ENCODE measurements at regions not wholly inside any gene's neighbourhood (a gene's known extent, or its start where the extent isn't known, plus 50 kb on each side); places are given as distances from the start of the nearest gene placed in this dataset.
A peak's percentile ranks its signal among the peaks of the same experiment; 100 is the strongest.

- Histone ChIP-seq H3K4me3 (no peak overlapping the region), H3K4me1 (ENCODE audit: control insufficient read depth in 5 of 5, insufficient read depth in 5 of 5, low read length in 5 of 5) (peaks cover 0 to 9% (median 0%) of the 10 kb centered on the region in 5 donors), H3K9ac (ENCODE audit: insufficient read depth in 1 of 2, low read length in 2 of 2) (no peak overlapping the region), H3K36me3 (ENCODE audit: control insufficient read depth in 4 of 4, insufficient read depth in 4 of 4, low read length in 4 of 4) (peaks cover 0 to 3% (median 0%) of the 10 kb centered on the region in 4 donors), H3K27me3 (ENCODE audit: control insufficient read depth in 3 of 3, insufficient read depth in 3 of 3, low read length in 2 of 3) (no peaks in the 10 kb centered on the region), H3K9me3 (ENCODE audit: control insufficient read depth in 4 of 4, insufficient read depth in 3 of 4, low read length in 3 of 4) (peaks cover 0 to 3% (median 0%) of the 10 kb centered on the region in 4 donors), H3K27ac (ENCODE audit: low read depth in 1 of 2, low read length in 1 of 2) (no peak overlapping the region)
- DNase-seq = no peak
- 95 to 96% methylated on average over 8 of the region's 8 CpGs for WGBS, 2 donors
- no peak for TF ChIP-seq CTCF (IDR thresholded peaks at IDR 0.05; ENCODE audit: control extremely low read depth, extremely low read depth)
- no peak for ATAC-seq (ENCODE audit: insufficient read depth, low FRiP score)
These were observed 140.5 kb downstream of the MIAT start for GRCh38 chr22:26797910-26798309.

- Histone ChIP-seq H3K27me3 (ENCODE audit: control insufficient read depth in 3 of 3, insufficient read depth in 3 of 3, low read length in 2 of 3) (peaks cover 0 to under 1% (median 0%) of the 10 kb centered on the region in 3 donors), H3K27ac (ENCODE audit: low read depth in 1 of 2, low read length in 1 of 2) (no peak overlapping the region), H3K36me3 (ENCODE audit: control insufficient read depth in 4 of 4, insufficient read depth in 4 of 4, low read length in 4 of 4) (no peaks in the 10 kb centered on the region), H3K9ac (ENCODE audit: insufficient read depth in 1 of 2, low read length in 2 of 2) (no peak overlapping the region), H3K4me3 (no peak overlapping the region), H3K9me3 (ENCODE audit: control insufficient read depth in 4 of 4, insufficient read depth in 3 of 4, low read length in 3 of 4) (peaks cover 0 to 3% (median 0%) of the 10 kb centered on the region in 4 donors), H3K4me1 (ENCODE audit: control insufficient read depth in 5 of 5, insufficient read depth in 5 of 5, low read length in 5 of 5) (peaks cover 0 to 9% (median 0%) of the 10 kb centered on the region in 5 donors)
- 71 to 74% methylated on average over 19 of the region's 19 CpGs for WGBS, 2 donors
- DNase-seq = no peak
- no peak for ATAC-seq (ENCODE audit: insufficient read depth, low FRiP score)
- no peak for TF ChIP-seq CTCF (IDR thresholded peaks at IDR 0.05; ENCODE audit: control extremely low read depth, extremely low read depth)
These were observed 141.2 kb downstream of the MIAT start for GRCh38 chr22:26798462-26799065.

GRCh38 chr22:26800858-26801257 lies 143.5 kb downstream of the MIAT start:
- Histone ChIP-seq H3K27me3 (ENCODE audit: control insufficient read depth in 3 of 3, insufficient read depth in 3 of 3, low read length in 2 of 3) (peaks cover 0 to 17% (median 0%) of the 10 kb centered on the region in 3 donors), H3K4me3 (no peak overlapping the region), H3K36me3 (ENCODE audit: control insufficient read depth in 4 of 4, insufficient read depth in 4 of 4, low read length in 4 of 4) (no peaks in the 10 kb centered on the region), H3K9me3 (ENCODE audit: control insufficient read depth in 4 of 4, insufficient read depth in 3 of 4, low read length in 3 of 4) (no peaks in the 10 kb centered on the region), H3K27ac (ENCODE audit: low read depth in 1 of 2, low read length in 1 of 2) (no peak overlapping the region), H3K9ac (ENCODE audit: insufficient read depth in 1 of 2, low read length in 2 of 2) (no peak overlapping the region), H3K4me1 (ENCODE audit: control insufficient read depth in 5 of 5, insufficient read depth in 5 of 5, low read length in 5 of 5) (peaks cover 0 to 9% (median 0%) of the 10 kb centered on the region in 5 donors)
- no peak for TF ChIP-seq CTCF (IDR thresholded peaks at IDR 0.05; ENCODE audit: control extremely low read depth, extremely low read depth)
- ATAC-seq (ENCODE audit: insufficient read depth, low FRiP score) (no peak), DNase-seq (peak; percentile 18 to 27 (median 25))
- 46 to 58% methylated on average over 7 of the region's 7 CpGs for WGBS, 2 donors

GRCh38 chr22:26801449-26801848 lies 144.1 kb downstream of the MIAT start:
- no peak for TF ChIP-seq CTCF (IDR thresholded peaks at IDR 0.05; ENCODE audit: control extremely low read depth, extremely low read depth)
- no peak overlapping the region for H3K4me3 ChIP-seq
- DNase-seq (no peak), ATAC-seq (ENCODE audit: insufficient read depth, low FRiP score) (no peak)
- H3K27me3 ChIP-seq (ENCODE audit: control insufficient read depth in 3 of 3, insufficient read depth in 3 of 3, low read length in 2 of 3) = peaks cover 0 to 17% (median 0%) of the 10 kb centered on the region in 3 donors
- H3K9me3 ChIP-seq (ENCODE audit: control insufficient read depth in 4 of 4, insufficient read depth in 3 of 4, low read length in 3 of 4) = no peaks in the 10 kb centered on the region
- H3K9ac ChIP-seq (ENCODE audit: insufficient read depth in 1 of 2, low read length in 2 of 2) = no peak overlapping the region
- no peak overlapping the region for H3K27ac ChIP-seq (ENCODE audit: low read depth in 1 of 2, low read length in 1 of 2)
- peaks cover 0 to 9% (median 0%) of the 10 kb centered on the region in 5 donors for H3K4me1 ChIP-seq (ENCODE audit: control insufficient read depth in 5 of 5, insufficient read depth in 5 of 5, low read length in 5 of 5)
- no peaks in the 10 kb centered on the region for H3K36me3 ChIP-seq (ENCODE audit: control insufficient read depth in 4 of 4, insufficient read depth in 4 of 4, low read length in 4 of 4)
- WGBS, 2 donors = 87 to 92% methylated on average over 1 of the region's 1 CpG

All from lung (tissue), 11 donors.